OCI-LY7 (cell line): ENCODE measurements at regions not wholly inside any gene's neighbourhood (a gene's known extent, or its start where the extent isn't known, plus 50 kb on each side); places are given as distances from the start of the nearest gene placed in this dataset.

Experiments used
- BruUV-seq: library from RNA; stranded (reverse); fragments of 400-500 nt; replicated peaks from 2 replicates; lab custom pipeline; 2021; lab: Mats Ljungman, UMichigan
- CTCF ChIA-PET: fragments of 300-600 bp; sonication (Branson Sonifier 250); formaldehyde crosslinking; loops from one replicate; lab custom pipeline; 2022; ENCODE audit warnings: antibody characterized with exemption; ENCODE audit not compliant: unreplicated experiment; lab: Charles Lee
- POLR2A ChIA-PET: fragments of 300-600 bp; sonication (Branson Sonifier 250); formaldehyde crosslinking; loops from one replicate; lab custom pipeline; 2022; ENCODE audit warnings: antibody characterized with exemption; lab: Charles Lee
- DNase-seq: peaks from one replicate; pipeline ENCODE4 v3.0.0-alpha.2; 2015; ENCODE audit warnings: low spot score
- H2AFZ ChIP-seq: fragments of 200-600 bp; sonication (generic), shearing (Covaris generic); 2 replicates; pipeline ENCODE4 v1.6.1; 2014; ENCODE audit warnings: mild to moderate bottlenecking, antibody characterized with exemption, low read length, moderate library complexity
- H3K27ac ChIP-seq: fragments of 200-600 bp; sonication (generic); 2 replicates; pipeline ENCODE4 v1.5.1; 2014; ENCODE audit warnings: mixed run types, low read depth, mild to moderate bottlenecking, moderate library complexity, low read length, inconsistent platforms; ENCODE audit not compliant: poor library complexity, severe bottlenecking
- H3K36me3 ChIP-seq: fragments of 200-600 bp; sonication (generic); 2 replicates; pipeline ENCODE4 v1.6.1; 2014; ENCODE audit warnings: mild to moderate bottlenecking, antibody characterized with exemption, low read length, moderate library complexity, mixed read lengths; ENCODE audit not compliant: insufficient read depth
- H3K4me1 ChIP-seq: fragments of 200-600 bp; sonication (generic); 2 replicates; pipeline ENCODE4 v1.5.1; 2014; ENCODE audit warnings: mild to moderate bottlenecking, low read length; ENCODE audit not compliant: insufficient read depth, poor library complexity, severe bottlenecking
- H3K4me2 ChIP-seq: fragments of 200-600 bp; sonication (generic); 2 replicates; pipeline ENCODE4 v1.6.1; 2014; ENCODE audit warnings: mild to moderate bottlenecking, low read length
- H3K4me3 ChIP-seq: fragments of 200-600 bp; sonication (generic); 2 replicates; pipeline ENCODE4 v1.5.1; 2014; ENCODE audit warnings: mild to moderate bottlenecking, low read depth, low read length; ENCODE audit not compliant: poor library complexity, severe bottlenecking
- H3K79me2 ChIP-seq: fragments of 200-600 bp; sonication (generic); 2 replicates; pipeline ENCODE4 v1.6.1; 2016; ENCODE audit warnings: low read depth, mild to moderate bottlenecking, low read length, moderate library complexity, mixed read lengths; ENCODE audit not compliant: insufficient read depth
- H3K9me2 ChIP-seq: fragments of 200-600 bp; sonication (generic); 2 replicates; pipeline ENCODE4 v1.6.1; 2016; ENCODE audit warnings: mild to moderate bottlenecking, low read length, mixed read lengths; ENCODE audit not compliant: insufficient read depth
- H3K9me3 ChIP-seq: fragments of 200-600 bp; sonication (generic); 2 replicates; pipeline ENCODE4 v1.6.1; 2014; ENCODE audit warnings: mild to moderate bottlenecking, mixed run types, low read length, mixed read lengths
- H4K20me1 ChIP-seq: fragments of 200-600 bp; sonication (generic); 2 replicates; pipeline ENCODE4 v1.6.1; 2014; ENCODE audit warnings: mild to moderate bottlenecking, antibody characterized with exemption, low read length, moderate library complexity, mixed read lengths; ENCODE audit not compliant: insufficient read depth
- CTCF ChIP-seq: fragments of 200-600 bp; sonication (generic); conservative IDR thresholded peaks from 2 replicates; pipeline ENCODE4 v1.5.1; 2014; ENCODE audit warnings: mild to moderate bottlenecking, antibody characterized with exemption, low read length, moderate library complexity, mixed read lengths
- EZH2phosphoT487 ChIP-seq: fragments of 200-600 bp; sonication (generic); IDR thresholded peaks from 2 replicates; pipeline ENCODE4 v1.6.1; 2018; ENCODE audit warnings: low read depth, borderline replicate concordance, mild to moderate bottlenecking, mixed run types, antibody characterized with exemption, low read length, moderate library complexity, mixed read lengths
- intact Hi-C: fragments of 100-400 bp; cut with micrococcal nuclease; formaldehyde crosslinking; loops from one replicate; pipeline ENCODE4 v1.10.0; 2022; ENCODE audit not compliant: unreplicated experiment

- no peak for DNase-seq
- no TSS peak for BruUV-seq
- Histone ChIP-seq H3K36me3 (no peaks in the 10 kb centered on the region), H4K20me1 (no peaks in the 10 kb centered on the region), H3K4me3 (no peak overlapping the region), H3K4me1 (no peaks in the 10 kb centered on the region), H3K9me3 (no peaks in the 10 kb centered on the region), H3K9me2 (no peaks in the 10 kb centered on the region), H3K79me2 (no peaks in the 10 kb centered on the region), H3K4me2 (no peak overlapping the region), H3K27ac (no peak overlapping the region), H2AFZ (no peak overlapping the region)
- TF ChIP-seq EZH2phosphoT487 (no peak), CTCF (no peak)
- intact Hi-C loops: no loop called here
- CTCF ChIA-PET: no interaction called here
- POLR2A ChIA-PET: interaction anchor here (0.6 kb wide), 1 partner anchor 122 kb away, joined by 3 read pairs; no protein-coding TSS in a partner anchor
These were observed 178.1 kb upstream of the DDHD1 start for GRCh38 chr14:53331247-53331646.

GRCh38 chr14:53330441-53330840 is 177.3 kb upstream of the DDHD1 start:
- ChIA-PET CTCF (no interaction called here), POLR2A (no interaction called here)
- intact Hi-C loops: no loop called here
- Histone ChIP-seq H4K20me1 (no peaks in the 10 kb centered on the region), H2AFZ (no peak overlapping the region), H3K27ac (no peak overlapping the region), H3K4me2 (no peak overlapping the region), H3K79me2 (no peaks in the 10 kb centered on the region), H3K4me1 (no peaks in the 10 kb centered on the region), H3K4me3 (no peak overlapping the region), H3K36me3 (no peaks in the 10 kb centered on the region), H3K9me2 (no peaks in the 10 kb centered on the region), H3K9me3 (no peaks in the 10 kb centered on the region)
- BruUV-seq: no TSS peak
- TF ChIP-seq EZH2phosphoT487: no peak
- TF ChIP-seq CTCF: no peak
- DNase-seq: no peak

- no peak for TF ChIP-seq EZH2phosphoT487
- H3K4me3 ChIP-seq: no peak overlapping the region
- no peaks in the 10 kb centered on the region for H3K9me2 ChIP-seq
- ChIA-PET CTCF (no interaction called here), POLR2A (interaction anchor here (0.6 kb wide), 1 partner anchor 26 kb away, joined by 3 read pairs; no protein-coding TSS in a partner anchor)
- H4K20me1 ChIP-seq: no peaks in the 10 kb centered on the region
- no TSS peak for BruUV-seq
- H3K79me2 ChIP-seq: no peaks in the 10 kb centered on the region
- H3K36me3 ChIP-seq: no peaks in the 10 kb centered on the region
- H3K4me1 ChIP-seq: no peaks in the 10 kb centered on the region
- H3K4me2 ChIP-seq: no peak overlapping the region
- H2AFZ ChIP-seq: no peak overlapping the region
- DNase-seq: no peak
- no peaks in the 10 kb centered on the region for H3K9me3 ChIP-seq
- H3K27ac ChIP-seq: no peak overlapping the region
- intact Hi-C loops: no loop called here
These were observed 175.7 kb upstream of the DDHD1 start for GRCh38 chr14:53328841-53329240.
